ENCODE measurements at regions not wholly inside any gene's neighbourhood (a gene's known extent, or its start where the extent isn't known, plus 50 kb on each side); places are given as distances from the start of the nearest gene placed in this dataset.
A peak's percentile ranks its signal among the peaks of the same experiment; 100 is the strongest.
"Not testable (repeated sequence)": the region's sequence is repeated elsewhere in the genome, so short reads cannot be mapped to it uniquely, and the experiment has no call there.

DNA sequence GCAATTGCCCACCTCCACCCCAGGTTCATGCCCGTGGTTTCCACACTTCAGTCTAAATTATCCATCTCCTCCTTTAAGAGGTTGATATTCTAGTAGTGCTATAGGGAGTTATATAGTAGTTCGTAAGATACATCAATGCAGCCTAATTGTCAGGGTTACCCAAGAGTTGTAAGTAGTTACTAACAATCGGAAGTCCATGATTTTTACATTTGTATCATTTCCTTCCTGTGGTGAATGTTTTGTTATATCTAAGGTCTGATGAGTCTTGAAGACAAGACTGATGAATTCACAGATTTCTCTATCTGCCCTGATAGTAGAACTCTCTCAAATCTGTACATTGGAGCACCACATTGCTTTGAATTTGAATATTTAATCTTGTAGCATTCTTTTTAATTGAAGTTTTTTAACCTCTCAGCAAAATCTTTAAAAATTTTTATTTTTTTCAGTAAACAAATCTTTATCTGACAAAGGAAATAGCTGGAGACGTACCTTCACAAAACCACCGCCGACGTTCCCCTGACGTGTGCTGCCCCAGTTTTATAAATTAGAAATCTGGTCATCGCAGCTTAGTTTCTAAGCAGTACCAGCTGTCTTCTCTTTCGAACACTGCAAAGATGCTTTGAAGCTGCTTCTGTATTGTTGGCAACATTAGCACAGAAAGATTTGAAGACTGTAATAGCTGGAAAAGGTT is 264.5 kb downstream of the SOCS6 start:
- DNase-seq, result no peak

DNA sequence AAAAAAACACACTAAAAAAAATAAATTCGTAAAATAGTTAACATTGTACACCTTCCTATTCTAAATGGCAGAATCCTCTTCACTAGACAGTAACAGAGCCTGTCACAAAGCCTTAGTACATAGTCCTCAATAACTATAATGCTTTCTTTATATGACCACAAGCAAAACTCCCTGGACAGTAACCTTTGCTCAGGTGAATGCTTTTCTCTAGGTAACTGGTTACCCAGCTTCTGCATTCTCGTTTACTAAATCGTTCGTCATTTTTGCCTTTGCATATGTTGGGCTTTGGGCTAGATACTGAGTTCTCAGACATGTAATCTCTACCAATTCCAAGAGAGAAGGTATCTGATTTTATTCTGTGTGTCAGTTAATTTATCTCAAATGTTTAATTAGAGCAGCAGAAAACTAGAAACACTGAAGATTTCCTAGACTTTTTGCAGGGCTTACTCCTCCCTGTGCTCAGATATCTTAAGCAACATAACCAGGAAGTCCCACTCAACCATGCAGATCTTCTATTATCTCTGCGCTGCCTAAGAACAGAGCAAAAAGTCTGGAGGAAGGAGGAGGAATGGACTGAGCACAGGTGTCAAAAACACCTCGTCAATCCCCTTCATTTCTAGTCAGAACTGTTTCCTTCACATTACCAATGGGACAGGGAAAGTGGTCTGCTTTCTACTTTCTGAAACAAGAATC is 247.7 kb downstream of the SOCS6 start:
- no peak for DNase-seq

DNA sequence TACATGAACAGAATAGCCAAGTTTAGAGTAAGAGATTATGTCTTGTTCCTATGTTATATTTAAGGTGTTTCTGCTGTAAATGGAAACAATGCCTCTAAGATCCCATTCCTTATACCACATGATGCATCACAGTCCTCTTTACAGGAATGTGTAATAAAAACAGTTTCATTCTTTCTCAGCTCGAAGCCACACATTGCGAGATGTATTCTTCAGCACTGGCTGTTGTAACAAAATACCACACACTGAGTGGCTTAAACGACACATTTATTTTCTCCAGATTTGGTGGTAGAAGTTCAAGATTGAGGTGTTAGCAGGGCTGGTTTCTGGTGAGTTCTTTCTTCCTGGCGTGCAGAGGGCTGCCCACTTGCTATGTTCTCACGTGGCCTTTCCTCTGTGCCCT is 246.2 kb downstream of the SOCS6 start:
- DNase-seq, result no peak

DNA sequence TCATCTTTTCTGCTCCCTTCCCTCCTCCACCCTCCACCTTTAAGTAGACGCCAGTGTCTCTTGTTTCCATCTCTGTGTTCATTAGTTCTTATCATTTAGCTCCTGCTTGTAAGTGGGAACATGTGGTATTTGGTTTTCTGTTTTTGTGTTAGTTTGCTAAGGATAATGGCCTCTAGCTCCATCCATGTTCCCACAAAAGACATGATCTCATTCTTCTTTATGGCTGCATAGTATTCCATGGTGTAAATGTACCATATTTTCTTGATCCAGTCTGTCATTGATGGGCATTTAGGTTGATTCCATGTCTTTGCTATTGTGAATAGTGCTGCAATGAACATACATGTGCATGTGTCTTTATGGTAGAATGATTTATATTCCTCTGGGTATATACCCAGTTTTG is 236.5 kb downstream of the SOCS6 start:
- not testable (repeated sequence) for DNase-seq

DNA sequence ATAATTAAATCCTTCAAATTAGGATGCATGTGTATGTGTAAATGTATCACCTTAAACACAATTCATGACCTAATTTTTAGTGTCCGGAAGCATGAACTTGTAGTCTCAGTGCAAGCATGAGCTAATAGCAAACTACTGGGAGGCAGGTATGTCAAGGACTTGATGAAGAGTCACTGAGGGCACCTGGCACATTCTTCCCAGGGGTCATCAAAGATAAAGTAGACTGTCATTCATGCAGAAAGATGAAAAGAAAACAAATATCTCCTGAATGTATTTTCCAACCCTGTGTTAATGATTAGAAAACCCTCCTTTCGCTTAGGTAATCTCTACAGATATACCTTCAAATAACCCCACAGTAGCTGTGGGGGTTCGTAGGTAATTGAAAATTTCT is 234.9 kb downstream of the SOCS6 start:
- no peak for DNase-seq

DNA sequence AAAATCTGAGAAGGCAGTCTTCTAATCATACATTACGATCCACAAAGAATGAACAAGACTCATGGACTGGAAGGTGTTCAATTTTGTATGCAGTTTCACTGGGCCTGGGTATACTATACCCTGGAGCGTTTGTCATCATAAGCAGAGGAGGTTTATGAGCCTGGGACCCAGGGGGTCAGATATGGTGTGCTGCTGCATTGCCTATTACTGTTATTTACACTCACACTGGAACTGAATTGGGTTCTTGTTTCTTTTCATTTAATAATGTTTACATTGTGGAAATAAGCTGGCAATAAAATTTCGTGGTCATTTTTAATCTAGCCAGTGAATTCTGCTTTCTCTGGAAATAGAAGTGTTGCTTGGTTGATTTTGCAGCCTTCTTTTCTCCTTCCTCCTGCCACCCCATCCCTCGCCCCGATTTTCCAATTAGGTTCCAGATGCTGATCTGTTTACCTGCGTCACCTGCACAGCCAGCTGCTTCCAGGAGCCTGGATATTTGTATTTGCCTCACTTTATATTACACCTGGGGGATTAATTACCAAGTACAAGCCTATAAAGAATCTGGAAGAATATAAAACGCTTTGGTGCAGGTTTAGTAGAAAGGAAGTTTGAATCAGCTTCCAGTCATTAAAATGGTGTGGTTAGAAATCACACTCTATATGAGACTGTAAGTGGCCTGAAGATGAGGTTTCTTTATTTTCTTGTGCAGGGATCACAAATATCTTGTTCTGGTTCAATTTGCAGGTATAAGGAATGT is 234.4 kb downstream of the SOCS6 start:
- DNase-seq, result no peak

DNA sequence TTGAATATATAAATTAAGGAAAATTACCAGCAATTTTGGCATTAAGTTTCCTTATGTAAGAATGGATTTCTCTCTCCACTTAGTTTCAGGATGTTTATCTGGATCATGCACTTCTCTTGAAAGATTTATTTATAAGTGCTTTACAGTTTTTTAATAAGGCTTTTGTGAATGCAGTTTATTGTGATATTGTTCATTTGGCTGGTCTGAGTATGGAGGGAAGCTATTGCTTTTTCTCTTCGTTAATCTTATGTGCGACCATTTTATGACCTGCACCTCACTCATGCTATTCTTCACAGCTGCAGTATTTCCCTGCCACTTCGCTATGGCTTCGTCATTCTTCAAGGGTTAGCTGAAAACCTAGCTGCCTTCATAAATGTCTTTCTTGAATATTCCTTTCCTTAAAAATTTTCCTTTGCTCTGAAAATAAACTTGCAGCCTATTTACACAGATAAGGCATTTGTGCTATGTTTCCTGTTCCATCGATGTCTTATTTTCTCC is 233.4 kb downstream of the SOCS6 start:
- DNase-seq, result no peak

GRCh38 chr18:70520867-70521266 is 232.0 kb downstream of the SOCS6 start:
- DNase-seq, result no peak

DNA sequence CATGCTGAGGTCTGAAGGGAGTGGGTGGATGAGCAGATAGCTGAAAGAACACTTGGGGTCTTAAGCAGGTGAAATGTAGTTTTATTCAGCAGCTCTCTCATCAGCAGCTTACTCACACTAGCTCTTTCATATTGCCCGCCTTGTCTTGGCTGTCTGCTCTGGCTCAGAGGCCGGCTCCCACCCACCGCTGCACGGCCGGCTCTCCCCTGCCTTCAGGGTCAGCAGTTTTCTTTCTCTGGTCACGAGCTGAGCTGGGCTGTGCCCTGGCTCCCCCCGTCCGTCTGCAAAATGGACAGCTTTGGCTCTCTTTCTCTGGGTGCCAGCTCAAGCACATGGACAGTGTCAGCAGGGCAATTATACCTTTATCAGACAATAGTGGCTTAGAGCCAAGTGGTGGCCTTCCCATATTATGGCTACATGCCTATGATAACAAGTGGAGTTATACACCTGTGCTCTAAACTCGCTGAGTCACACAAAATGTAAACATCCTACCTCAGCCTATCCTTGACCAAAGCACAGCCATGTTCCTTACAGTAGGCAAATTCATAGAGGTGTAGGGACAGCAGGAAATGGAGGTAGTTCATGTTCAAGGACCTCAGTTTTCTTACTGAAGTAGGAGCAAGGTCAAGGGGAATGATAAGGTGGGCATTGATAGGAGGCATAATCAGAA is 224.8 kb downstream of the SOCS6 start:
- no peak for DNase-seq

GRCh38 chr18:70507970-70508369 is 219.1 kb downstream of the SOCS6 start:
- no peak for DNase-seq

DNA sequence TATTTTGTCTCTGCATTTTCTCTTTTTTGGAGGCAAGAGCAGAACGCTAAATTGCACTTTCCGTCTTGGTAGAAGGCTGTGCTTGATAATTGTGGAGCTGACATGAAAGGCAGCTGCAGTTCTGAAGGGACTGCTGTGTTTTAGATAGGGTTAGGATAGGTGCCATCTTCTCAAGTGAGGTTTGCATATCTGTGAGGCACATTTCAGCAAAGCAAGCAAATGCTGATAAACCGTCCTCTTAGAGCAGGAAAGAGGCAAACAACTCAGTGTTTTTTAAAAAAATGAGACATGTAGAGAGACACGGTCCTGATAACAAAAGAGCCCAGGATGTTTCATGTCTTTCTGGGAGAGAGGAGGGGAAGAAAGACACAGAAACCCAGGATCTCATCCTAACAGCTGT is 217.7 kb downstream of the SOCS6 start:
- no peak for DNase-seq

DNA sequence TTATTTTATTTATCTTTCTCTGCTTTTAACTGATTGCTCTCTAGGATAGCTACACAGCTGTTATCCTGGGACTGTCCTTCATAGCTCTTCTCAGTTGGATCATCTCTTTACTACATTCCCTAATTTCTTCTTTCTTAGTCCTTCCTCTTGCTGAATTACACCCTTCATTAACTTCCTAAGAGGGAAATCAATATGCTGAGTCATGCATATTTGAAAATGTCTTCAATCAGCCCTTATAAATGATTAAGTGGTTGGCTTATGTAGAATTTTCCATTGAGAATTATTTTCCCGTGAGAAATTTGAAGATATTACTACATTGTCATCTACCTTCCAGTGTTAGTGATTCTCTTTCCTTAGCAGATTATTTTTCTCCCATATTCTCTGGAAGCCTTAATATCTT is 214.2 kb downstream of the SOCS6 start:
- no peak for DNase-seq

- DNase-seq, result no peak
Measured at GRCh38 chr18:70501358-70501757, 212.5 kb downstream of the SOCS6 start.

- no peak for DNase-seq
Measured at GRCh38 chr18:70500748-70501147, 211.9 kb downstream of the SOCS6 start.

GRCh38 chr18:70499218-70499691 is 210.4 kb downstream of the SOCS6 start:
- DNase-seq, result no peak

GRCh38 chr18:70496353-70497294 is 207.8 kb downstream of the SOCS6 start:
- no peak for DNase-seq

GRCh38 chr18:70494524-70494923 is 205.7 kb downstream of the SOCS6 start:
- DNase-seq, result no peak

GRCh38 chr18:70493461-70493860 is 204.6 kb downstream of the SOCS6 start:
- no peak for DNase-seq

DNA sequence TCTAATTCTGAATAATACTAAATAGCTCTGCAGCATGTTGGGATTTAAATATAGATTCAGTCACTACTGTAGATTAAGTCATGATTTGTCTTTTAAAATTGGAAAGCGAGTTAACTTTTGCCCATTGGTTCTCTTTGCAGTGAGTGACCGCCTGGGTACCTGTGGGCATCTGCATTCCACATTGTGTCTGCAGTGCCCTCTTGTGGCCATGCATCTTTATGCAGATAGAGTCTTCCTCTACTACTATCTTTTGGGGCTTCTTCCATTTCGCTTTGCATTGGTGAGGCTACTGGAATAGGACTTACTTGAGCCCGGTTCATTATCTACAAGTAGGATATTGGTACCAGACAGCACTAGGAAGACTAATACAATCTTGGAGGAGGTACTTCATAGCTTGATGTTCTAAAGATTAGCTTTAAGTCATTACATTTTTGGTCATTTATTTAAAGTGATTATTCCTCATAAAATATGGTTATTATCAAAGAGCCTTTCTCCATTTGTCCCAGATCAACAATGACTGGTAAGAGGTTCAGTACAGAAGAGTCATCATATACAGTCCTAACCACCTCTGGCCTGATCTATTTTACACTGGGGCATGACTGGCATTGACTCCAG is 203.0 kb downstream of the SOCS6 start:
- peak; percentile 8 for DNase-seq

DNA sequence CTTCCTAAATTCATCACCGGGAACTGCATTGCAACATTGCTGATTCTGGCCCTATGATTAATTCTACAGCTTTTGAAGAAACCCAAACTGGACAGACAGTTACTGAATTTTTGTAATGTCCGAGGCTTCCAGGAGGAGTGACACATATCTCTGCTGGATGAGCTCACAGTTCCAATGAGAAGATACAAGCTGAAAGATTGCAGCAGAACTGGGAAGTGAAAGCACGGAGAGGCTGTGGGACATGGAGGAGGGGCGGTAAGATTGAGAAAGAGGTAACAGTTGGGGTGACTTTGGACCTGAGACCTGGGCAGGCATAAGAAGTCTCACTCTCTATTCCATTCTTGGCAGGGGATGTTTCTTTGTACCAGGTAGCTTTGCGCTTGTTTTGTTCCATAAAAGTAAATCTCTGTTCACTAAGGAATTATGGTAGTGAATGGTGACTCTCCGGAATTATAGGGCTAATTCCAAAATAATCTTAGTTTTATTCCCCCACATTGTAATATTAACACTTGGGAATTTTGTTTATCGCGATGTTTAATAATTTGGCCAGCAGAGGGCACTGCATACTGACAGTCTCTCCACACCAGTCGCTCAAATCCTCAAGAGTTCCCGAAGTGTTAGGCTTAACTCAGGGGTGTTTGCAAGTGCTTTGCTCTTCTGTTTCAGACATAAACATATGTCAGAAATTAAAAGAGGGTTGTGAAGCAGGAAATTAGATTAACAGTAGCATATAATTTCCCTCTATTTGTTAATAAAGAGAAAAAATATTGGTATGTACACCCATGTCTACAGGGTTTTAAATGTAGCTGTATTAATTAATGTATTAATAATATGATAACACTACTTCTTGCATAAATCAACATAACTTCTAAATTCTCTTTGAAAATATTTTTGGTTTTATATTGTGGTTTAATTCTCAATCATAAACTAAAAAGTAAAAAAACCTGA is 201.4 kb downstream of the SOCS6 start:
- peak; percentile 3 for DNase-seq

Measured in NCI-H226 (cell line).